Kidney epithelial cell (primary cell): ENCODE measurements at regions not wholly inside any gene's neighbourhood (a gene's known extent, or its start where the extent isn't known, plus 50 kb on each side); places are given as distances from the start of the nearest gene placed in this dataset.

Experiments used
- DNase-seq: peaks from one replicate; pipeline ENCODE4 v3.0.0-alpha.2; 2010; ENCODE audit warnings: low read depth
- H3K27me3 ChIP-seq: 2 replicates; pipeline ENCODE4 v1.6.0; 2011; ENCODE audit warnings: low read length; ENCODE audit not compliant: control insufficient read depth, insufficient read depth
- H3K36me3 ChIP-seq: 2 replicates; pipeline ENCODE4 v1.5.1; 2011; ENCODE audit warnings: low read length; ENCODE audit not compliant: control insufficient read depth, insufficient read depth
- H3K4me3 ChIP-seq: 2 replicates; pipeline ENCODE4 v1.5.1; 2011; ENCODE audit warnings: low read depth, mild to moderate bottlenecking, control low read depth, low read length
- TF ChIP-seq, protein P1 (sequence below): IDR thresholded peaks from 2 replicates; pipeline ENCODE4 v1.5.1; 2011; ENCODE audit warnings: mild to moderate bottlenecking, moderate library complexity, low read length, control low read depth, inconsistent platforms; ENCODE audit not compliant: insufficient read depth, poor library complexity, severe bottlenecking

- TF ChIP-seq, protein P1, sequence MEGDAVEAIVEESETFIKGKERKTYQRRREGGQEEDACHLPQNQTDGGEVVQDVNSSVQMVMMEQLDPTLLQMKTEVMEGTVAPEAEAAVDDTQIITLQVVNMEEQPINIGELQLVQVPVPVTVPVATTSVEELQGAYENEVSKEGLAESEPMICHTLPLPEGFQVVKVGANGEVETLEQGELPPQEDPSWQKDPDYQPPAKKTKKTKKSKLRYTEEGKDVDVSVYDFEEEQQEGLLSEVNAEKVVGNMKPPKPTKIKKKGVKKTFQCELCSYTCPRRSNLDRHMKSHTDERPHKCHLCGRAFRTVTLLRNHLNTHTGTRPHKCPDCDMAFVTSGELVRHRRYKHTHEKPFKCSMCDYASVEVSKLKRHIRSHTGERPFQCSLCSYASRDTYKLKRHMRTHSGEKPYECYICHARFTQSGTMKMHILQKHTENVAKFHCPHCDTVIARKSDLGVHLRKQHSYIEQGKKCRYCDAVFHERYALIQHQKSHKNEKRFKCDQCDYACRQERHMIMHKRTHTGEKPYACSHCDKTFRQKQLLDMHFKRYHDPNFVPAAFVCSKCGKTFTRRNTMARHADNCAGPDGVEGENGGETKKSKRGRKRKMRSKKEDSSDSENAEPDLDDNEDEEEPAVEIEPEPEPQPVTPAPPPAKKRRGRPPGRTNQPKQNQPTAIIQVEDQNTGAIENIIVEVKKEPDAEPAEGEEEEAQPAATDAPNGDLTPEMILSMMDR, result no peak
- Histone ChIP-seq H3K27me3 (no peaks in the 10 kb centered on the region), H3K4me3 (no peak overlapping the region), H3K36me3 (no peaks in the 10 kb centered on the region)
- no peak for DNase-seq
Observed at GRCh38 chr15:81492969-81493645, 119.1 kb upstream of the TMC3 start.

- no peak for DNase-seq
- Histone ChIP-seq H3K4me3 (no peak overlapping the region), H3K27me3 (no peaks in the 10 kb centered on the region), H3K36me3 (no peaks in the 10 kb centered on the region)
- TF ChIP-seq, protein P1, result no peak
Observed at GRCh38 chr15:81492331-81492968, 118.4 kb upstream of the TMC3 start.

- Histone ChIP-seq H3K36me3 (no peaks in the 10 kb centered on the region), H3K4me3 (no peak overlapping the region), H3K27me3 (no peaks in the 10 kb centered on the region)
- DNase-seq, result no peak
- TF ChIP-seq, protein P1, result no peak
Observed at GRCh38 chr15:81491414-81492096, 117.5 kb upstream of the TMC3 start.

DNA sequence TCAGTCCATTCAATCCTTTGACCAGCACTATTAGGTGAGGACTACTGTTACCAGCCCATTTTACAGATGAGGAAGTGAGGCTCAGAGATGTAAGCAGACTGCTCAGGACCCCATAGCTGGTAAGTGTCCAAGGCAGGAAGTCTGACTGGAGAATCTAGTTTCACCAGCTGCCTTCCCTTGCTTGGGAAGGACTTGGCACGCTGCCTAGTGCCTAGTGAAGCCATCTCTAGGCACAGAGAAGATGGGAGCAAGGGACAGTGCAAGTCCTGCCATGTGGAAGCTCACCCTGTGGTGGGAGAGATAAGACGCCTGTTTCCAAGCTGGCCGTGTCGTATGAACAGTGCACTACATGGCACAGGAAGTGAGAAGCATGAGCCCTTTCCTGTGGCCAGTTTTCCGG is 111.8 kb upstream of the TMC3 start:
- no peaks in the 10 kb centered on the region for H3K36me3 ChIP-seq
- no peak for DNase-seq
- H3K27me3 ChIP-seq, result peaks cover 3% of the 10 kb centered on the region
- H3K4me3 ChIP-seq, result no peak overlapping the region
- TF ChIP-seq, protein P1, result no peak

DNA sequence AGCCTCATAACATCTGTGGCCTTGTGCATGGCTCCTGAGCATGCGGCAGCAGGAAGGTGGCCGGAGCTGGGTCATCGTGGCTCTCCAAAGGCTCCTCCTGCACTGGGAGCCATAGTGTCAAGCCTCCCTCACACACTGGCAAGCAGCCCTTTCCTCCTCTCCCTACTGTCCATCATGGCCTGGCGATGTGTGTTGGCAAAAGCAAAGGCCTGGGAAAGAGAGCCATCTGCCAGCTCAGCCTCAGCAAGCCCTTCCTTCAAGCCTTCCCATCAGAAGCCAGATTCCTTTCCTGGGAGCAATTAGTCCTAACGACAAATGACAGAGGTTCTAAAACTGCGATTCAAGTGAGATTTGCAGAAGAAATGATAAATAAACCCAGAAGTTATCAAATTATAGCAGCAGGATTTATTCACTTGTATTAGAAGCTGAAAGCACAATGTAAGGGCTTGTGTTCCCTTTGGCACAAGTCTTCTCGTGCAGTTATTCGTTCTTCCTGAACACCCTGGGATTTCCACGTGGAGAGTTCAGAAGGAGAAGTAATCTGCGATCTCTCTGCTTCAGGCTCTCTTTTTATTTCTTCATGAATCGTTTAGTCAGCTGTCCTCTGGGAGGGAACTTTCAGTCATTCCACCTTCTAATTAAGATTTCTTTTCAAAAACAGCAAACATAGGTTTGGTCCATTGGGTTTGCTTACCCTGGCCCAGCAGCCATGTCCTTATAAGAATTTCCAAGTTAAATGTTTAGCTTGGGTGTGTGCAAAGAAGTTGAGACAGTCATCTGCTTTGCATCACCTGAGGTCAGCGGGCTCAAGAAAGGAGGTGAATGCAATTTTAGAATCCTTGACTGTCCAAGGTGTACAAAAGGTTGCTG is 110.3 kb upstream of the TMC3 start:
- H3K36me3 ChIP-seq, result no peaks in the 10 kb centered on the region
- H3K27me3 ChIP-seq, result peaks cover 3% of the 10 kb centered on the region
- no peak overlapping the region for H3K4me3 ChIP-seq
- DNase-seq, result no peak
- TF ChIP-seq, protein P1, result no peak
